HepG2 (cell line): ENCODE measurements at regions not wholly inside any gene's neighbourhood (a gene's known extent, or its start where the extent isn't known, plus 50 kb on each side); places are given as distances from the start of the nearest gene placed in this dataset.

Experiments used
- DDIT3 ChIP-seq: sonication (generic); formaldehyde crosslinking; IDR thresholded peaks from 2 replicates; pipeline ENCODE4 v1.4.0; 2020; ENCODE audit warnings: mild to moderate bottlenecking, missing genetic modification reagents
- NR2F6 ChIP-seq, 2 experiments: IDR thresholded peaks; 2 replicates each; pipeline ENCODE4 v1.6.1; 2016; ENCODE audit warnings: antibody characterized with exemption in 1 of 2, mild to moderate bottlenecking in 1 of 2
- POLR2A ChIP-seq, 2 experiments: IDR thresholded peaks; 2 replicates each; pipeline ENCODE4 v1.6.1; 2011; ENCODE audit warnings: low read depth in 2 of 2, low read length in 2 of 2, mild to moderate bottlenecking in 1 of 2, moderate library complexity in 1 of 2; ENCODE audit not compliant: insufficient read depth in 1 of 2
- SATB2 ChIP-seq: sonication (generic); formaldehyde crosslinking; IDR thresholded peaks from 2 replicates; pipeline ENCODE4 v1.5.0; 2020; ENCODE audit warnings: missing genetic modification reagents
- YEATS4 ChIP-seq: sonication (generic); formaldehyde crosslinking; IDR thresholded peaks from 2 replicates; pipeline ENCODE4 v1.4.0; 2020; ENCODE audit warnings: missing genetic modification reagents, borderline replicate concordance
- YY1 ChIP-seq: IDR thresholded peaks from 2 replicates; pipeline ENCODE4 v1.6.1; 2011; ENCODE audit warnings: low read length, low read depth, moderate library complexity, mild to moderate bottlenecking; ENCODE audit not compliant: insufficient read depth, insufficient replicate concordance
- ZBTB8A ChIP-seq: sonication (generic); formaldehyde crosslinking; IDR thresholded peaks from 2 replicates; pipeline ENCODE4 v1.4.0; 2020; ENCODE audit warnings: mild to moderate bottlenecking, low read depth, missing genetic modification reagents, borderline replicate concordance
- ZNF30 ChIP-seq: sonication (generic); formaldehyde crosslinking; IDR thresholded peaks from 2 replicates; pipeline ENCODE4 v1.5.0; 2020; ENCODE audit warnings: mild to moderate bottlenecking, missing genetic modification reagents
- ZNF510 ChIP-seq: sonication (generic); formaldehyde crosslinking; IDR thresholded peaks from 2 replicates; pipeline ENCODE4 v1.4.0; 2020; ENCODE audit warnings: low read depth, mild to moderate bottlenecking, missing genetic modification reagents
- TF ChIP-seq, protein P1 (sequence below): fragments of 450-650 bp; IDR thresholded peaks from 2 replicates; pipeline ENCODE4 v1.6.1; 2016
- TF ChIP-seq, protein P2 (sequence below): sonication (generic); formaldehyde crosslinking; IDR thresholded peaks from 2 replicates; pipeline ENCODE4 v1.4.0; 2020; ENCODE audit warnings: mild to moderate bottlenecking, missing genetic modification reagents
- TF ChIP-seq, protein P3 (sequence below): sonication (generic); formaldehyde crosslinking; IDR thresholded peaks from 2 replicates; pipeline ENCODE4 v1.4.0; 2020; ENCODE audit warnings: missing genetic modification reagents
- TF ChIP-seq, protein P4 (sequence below): sonication (generic); formaldehyde crosslinking; IDR thresholded peaks from 2 replicates; pipeline ENCODE4 v1.5.0; 2020; ENCODE audit warnings: mild to moderate bottlenecking, missing genetic modification reagents, moderate library complexity
- TF ChIP-seq, protein P5 (sequence below), 2 experiments: IDR thresholded peaks; 2 replicates each; pipeline ENCODE4 v1.6.1; 2011 to 2012; ENCODE audit warnings: low read length in 2 of 2, borderline replicate concordance in 1 of 2, low read depth in 1 of 2, mild to moderate bottlenecking in 1 of 2, moderate library complexity in 1 of 2

DNA sequence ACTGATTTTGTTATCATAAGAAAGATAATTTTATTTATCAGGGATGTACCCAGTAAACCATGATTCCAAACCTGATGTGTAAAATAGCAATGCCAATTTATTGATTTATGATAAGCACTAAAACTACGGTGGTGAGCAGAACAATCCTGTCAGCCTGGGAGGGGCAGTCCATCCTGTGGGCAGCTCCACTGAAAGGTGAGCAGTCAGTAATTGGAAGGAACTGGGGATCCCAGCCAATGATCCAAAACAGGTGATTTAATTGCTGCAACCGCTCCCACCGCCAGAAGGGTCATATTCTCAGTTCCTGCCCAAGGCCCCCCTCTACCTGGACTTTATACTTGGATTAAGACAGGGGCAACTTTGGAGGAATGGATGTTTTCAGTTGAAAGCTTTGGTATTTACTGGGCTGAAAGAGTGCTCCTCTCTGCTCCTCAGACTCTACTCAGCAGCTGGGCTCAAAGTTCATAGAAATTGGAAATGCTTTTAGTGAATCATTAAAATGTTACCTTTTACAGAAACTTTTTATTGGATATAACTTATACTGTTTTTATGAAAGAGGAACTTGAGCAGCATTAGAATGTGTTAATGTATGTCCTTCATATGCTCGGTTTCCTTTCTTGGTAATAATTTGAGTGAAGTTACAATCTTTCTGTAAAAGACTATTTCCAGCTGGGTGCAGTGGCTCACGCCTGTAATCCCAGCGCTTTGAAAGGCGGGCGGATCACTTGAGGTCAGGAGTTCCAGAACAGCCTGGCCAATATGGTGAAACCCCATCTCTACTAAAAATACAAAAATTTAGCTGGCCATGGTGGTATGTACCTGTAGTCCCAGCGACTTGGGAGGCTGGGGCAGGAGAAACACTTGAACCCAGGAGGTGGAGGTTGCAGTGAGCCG is 198.6 kb upstream of the IL12A start:
- TF ChIP-seq, protein P1, sequence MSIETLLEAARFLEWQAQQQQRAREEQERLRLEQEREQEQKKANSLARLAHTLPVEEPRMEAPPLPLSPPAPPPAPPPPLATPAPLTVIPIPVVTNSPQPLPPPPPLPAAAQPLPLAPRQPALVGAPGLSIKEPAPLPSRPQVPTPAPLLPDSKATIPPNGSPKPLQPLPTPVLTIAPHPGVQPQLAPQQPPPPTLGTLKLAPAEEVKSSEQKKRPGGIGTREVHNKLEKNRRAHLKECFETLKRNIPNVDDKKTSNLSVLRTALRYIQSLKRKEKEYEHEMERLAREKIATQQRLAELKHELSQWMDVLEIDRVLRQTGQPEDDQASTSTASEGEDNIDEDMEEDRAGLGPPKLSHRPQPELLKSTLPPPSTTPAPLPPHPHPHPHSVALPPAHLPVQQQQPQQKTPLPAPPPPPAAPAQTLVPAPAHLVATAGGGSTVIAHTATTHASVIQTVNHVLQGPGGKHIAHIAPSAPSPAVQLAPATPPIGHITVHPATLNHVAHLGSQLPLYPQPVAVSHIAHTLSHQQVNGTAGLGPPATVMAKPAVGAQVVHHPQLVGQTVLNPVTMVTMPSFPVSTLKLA, result no peak
- no peak for TF ChIP-seq YY1
- TF ChIP-seq, protein P2, sequence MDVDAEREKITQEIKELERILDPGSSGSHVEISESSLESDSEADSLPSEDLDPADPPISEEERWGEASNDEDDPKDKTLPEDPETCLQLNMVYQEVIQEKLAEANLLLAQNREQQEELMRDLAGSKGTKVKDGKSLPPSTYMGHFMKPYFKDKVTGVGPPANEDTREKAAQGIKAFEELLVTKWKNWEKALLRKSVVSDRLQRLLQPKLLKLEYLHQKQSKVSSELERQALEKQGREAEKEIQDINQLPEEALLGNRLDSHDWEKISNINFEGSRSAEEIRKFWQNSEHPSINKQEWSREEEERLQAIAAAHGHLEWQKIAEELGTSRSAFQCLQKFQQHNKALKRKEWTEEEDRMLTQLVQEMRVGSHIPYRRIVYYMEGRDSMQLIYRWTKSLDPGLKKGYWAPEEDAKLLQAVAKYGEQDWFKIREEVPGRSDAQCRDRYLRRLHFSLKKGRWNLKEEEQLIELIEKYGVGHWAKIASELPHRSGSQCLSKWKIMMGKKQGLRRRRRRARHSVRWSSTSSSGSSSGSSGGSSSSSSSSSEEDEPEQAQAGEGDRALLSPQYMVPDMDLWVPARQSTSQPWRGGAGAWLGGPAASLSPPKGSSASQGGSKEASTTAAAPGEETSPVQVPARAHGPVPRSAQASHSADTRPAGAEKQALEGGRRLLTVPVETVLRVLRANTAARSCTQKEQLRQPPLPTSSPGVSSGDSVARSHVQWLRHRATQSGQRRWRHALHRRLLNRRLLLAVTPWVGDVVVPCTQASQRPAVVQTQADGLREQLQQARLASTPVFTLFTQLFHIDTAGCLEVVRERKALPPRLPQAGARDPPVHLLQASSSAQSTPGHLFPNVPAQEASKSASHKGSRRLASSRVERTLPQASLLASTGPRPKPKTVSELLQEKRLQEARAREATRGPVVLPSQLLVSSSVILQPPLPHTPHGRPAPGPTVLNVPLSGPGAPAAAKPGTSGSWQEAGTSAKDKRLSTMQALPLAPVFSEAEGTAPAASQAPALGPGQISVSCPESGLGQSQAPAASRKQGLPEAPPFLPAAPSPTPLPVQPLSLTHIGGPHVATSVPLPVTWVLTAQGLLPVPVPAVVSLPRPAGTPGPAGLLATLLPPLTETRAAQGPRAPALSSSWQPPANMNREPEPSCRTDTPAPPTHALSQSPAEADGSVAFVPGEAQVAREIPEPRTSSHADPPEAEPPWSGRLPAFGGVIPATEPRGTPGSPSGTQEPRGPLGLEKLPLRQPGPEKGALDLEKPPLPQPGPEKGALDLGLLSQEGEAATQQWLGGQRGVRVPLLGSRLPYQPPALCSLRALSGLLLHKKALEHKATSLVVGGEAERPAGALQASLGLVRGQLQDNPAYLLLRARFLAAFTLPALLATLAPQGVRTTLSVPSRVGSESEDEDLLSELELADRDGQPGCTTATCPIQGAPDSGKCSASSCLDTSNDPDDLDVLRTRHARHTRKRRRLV (CRISPR knock-in tag), result no peak
- TF ChIP-seq POLR2A (IDR thresholded peaks at IDR 0.05; ENCODE audit: insufficient read depth in 1 of 2, low read depth in 2 of 2, low read length in 2 of 2), result no peak
- no peak for TF ChIP-seq ZNF510 (CRISPR knock-in tag)
- TF ChIP-seq SATB2 (CRISPR knock-in tag), result no peak
- TF ChIP-seq, protein P3, sequence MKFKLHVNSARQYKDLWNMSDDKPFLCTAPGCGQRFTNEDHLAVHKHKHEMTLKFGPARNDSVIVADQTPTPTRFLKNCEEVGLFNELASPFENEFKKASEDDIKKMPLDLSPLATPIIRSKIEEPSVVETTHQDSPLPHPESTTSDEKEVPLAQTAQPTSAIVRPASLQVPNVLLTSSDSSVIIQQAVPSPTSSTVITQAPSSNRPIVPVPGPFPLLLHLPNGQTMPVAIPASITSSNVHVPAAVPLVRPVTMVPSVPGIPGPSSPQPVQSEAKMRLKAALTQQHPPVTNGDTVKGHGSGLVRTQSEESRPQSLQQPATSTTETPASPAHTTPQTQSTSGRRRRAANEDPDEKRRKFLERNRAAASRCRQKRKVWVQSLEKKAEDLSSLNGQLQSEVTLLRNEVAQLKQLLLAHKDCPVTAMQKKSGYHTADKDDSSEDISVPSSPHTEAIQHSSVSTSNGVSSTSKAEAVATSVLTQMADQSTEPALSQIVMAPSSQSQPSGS (CRISPR knock-in tag), result no peak
- no peak for TF ChIP-seq NR2F6 (IDR thresholded peaks at IDR 0.05)
- TF ChIP-seq NR2F6 (CRISPR knock-in tag; IDR thresholded peaks at IDR 0.05), result no peak
- no peak for TF ChIP-seq ZNF30
- TF ChIP-seq, protein P4, sequence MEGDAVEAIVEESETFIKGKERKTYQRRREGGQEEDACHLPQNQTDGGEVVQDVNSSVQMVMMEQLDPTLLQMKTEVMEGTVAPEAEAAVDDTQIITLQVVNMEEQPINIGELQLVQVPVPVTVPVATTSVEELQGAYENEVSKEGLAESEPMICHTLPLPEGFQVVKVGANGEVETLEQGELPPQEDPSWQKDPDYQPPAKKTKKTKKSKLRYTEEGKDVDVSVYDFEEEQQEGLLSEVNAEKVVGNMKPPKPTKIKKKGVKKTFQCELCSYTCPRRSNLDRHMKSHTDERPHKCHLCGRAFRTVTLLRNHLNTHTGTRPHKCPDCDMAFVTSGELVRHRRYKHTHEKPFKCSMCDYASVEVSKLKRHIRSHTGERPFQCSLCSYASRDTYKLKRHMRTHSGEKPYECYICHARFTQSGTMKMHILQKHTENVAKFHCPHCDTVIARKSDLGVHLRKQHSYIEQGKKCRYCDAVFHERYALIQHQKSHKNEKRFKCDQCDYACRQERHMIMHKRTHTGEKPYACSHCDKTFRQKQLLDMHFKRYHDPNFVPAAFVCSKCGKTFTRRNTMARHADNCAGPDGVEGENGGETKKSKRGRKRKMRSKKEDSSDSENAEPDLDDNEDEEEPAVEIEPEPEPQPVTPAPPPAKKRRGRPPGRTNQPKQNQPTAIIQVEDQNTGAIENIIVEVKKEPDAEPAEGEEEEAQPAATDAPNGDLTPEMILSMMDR (CRISPR knock-in tag), result no peak
- no peak for TF ChIP-seq ZBTB8A (CRISPR knock-in tag)
- 0 out of 2 replicates have a peak, but pooled peaks have one; percentile 36 for TF ChIP-seq YEATS4
- no peak for TF ChIP-seq DDIT3
- TF ChIP-seq, protein P5, sequence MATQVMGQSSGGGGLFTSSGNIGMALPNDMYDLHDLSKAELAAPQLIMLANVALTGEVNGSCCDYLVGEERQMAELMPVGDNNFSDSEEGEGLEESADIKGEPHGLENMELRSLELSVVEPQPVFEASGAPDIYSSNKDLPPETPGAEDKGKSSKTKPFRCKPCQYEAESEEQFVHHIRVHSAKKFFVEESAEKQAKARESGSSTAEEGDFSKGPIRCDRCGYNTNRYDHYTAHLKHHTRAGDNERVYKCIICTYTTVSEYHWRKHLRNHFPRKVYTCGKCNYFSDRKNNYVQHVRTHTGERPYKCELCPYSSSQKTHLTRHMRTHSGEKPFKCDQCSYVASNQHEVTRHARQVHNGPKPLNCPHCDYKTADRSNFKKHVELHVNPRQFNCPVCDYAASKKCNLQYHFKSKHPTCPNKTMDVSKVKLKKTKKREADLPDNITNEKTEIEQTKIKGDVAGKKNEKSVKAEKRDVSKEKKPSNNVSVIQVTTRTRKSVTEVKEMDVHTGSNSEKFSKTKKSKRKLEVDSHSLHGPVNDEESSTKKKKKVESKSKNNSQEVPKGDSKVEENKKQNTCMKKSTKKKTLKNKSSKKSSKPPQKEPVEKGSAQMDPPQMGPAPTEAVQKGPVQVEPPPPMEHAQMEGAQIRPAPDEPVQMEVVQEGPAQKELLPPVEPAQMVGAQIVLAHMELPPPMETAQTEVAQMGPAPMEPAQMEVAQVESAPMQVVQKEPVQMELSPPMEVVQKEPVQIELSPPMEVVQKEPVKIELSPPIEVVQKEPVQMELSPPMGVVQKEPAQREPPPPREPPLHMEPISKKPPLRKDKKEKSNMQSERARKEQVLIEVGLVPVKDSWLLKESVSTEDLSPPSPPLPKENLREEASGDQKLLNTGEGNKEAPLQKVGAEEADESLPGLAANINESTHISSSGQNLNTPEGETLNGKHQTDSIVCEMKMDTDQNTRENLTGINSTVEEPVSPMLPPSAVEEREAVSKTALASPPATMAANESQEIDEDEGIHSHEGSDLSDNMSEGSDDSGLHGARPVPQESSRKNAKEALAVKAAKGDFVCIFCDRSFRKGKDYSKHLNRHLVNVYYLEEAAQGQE (IDR thresholded peaks at IDR 0.05; ENCODE audit: borderline replicate concordance in 1 of 2, low read depth in 1 of 2, low read length in 2 of 2), result no peak
